MM.1S (cell line): ENCODE measurements at regions not wholly inside any gene's neighbourhood (a gene's known extent, or its start where the extent isn't known, plus 50 kb on each side); places are given as distances from the start of the nearest gene placed in this dataset.

Source experiments
- EZH2 ChIP-seq: fragments of 300-600 bp; sonication (generic); optimal IDR thresholded peaks from 2 replicates; pipeline ENCODE3; 2017; ENCODE audit warnings: low read depth, mild to moderate bottlenecking, antibody characterized with exemption, low read length, mixed read lengths
- EZH2phosphoT487 ChIP-seq: fragments of 300-600 bp; sonication (generic); IDR thresholded peaks from 2 replicates; pipeline ENCODE4 v1.6.1; 2018; ENCODE audit warnings: antibody characterized with exemption, low read length
- TF ChIP-seq, protein P1 (sequence below): fragments of 300-600 bp; sonication (generic); IDR thresholded peaks from 2 replicates; pipeline ENCODE4 v1.5.1; 2016; ENCODE audit warnings: antibody characterized with exemption, low read length, mixed read lengths

GRCh38 chr5:29051509-29051908, 2013.1 kb upstream of the CDH9 start:
- TF ChIP-seq, protein P1, sequence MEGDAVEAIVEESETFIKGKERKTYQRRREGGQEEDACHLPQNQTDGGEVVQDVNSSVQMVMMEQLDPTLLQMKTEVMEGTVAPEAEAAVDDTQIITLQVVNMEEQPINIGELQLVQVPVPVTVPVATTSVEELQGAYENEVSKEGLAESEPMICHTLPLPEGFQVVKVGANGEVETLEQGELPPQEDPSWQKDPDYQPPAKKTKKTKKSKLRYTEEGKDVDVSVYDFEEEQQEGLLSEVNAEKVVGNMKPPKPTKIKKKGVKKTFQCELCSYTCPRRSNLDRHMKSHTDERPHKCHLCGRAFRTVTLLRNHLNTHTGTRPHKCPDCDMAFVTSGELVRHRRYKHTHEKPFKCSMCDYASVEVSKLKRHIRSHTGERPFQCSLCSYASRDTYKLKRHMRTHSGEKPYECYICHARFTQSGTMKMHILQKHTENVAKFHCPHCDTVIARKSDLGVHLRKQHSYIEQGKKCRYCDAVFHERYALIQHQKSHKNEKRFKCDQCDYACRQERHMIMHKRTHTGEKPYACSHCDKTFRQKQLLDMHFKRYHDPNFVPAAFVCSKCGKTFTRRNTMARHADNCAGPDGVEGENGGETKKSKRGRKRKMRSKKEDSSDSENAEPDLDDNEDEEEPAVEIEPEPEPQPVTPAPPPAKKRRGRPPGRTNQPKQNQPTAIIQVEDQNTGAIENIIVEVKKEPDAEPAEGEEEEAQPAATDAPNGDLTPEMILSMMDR: no peak
- TF ChIP-seq EZH2phosphoT487 (no peak), EZH2 (no peak)
